OCI-LY1 (cell line): ENCODE measurements at regions not wholly inside any gene's neighbourhood (a gene's known extent, or its start where the extent isn't known, plus 50 kb on each side); places are given as distances from the start of the nearest gene placed in this dataset.

Experiments
- CTCF ChIP-seq: fragments of 200-600 bp; sonication (generic), shearing (Covaris generic); IDR thresholded peaks from 2 replicates; pipeline ENCODE4 v1.5.1; 2017; ENCODE audit warnings: mild to moderate bottlenecking, antibody characterized with exemption, low read length, moderate library complexity, mixed read lengths
- EZH2 ChIP-seq: fragments of 200-600 bp; sonication (generic), shearing (Covaris generic); IDR thresholded peaks from 2 replicates; pipeline ENCODE4 v1.8.0; 2017; ENCODE audit warnings: borderline replicate concordance, mixed run types, mild to moderate bottlenecking, antibody characterized with exemption, low read length, moderate library complexity, mixed read lengths

- TF ChIP-seq CTCF (no peak), EZH2 (no peak)
Measured at GRCh38 chr2:187774551-187775071, 220.4 kb upstream of the TFPI start.
